ENCODE measurements at regions not wholly inside any gene's neighbourhood (a gene's known extent, or its start where the extent isn't known, plus 50 kb on each side); places are given as distances from the start of the nearest gene placed in this dataset.
"Not testable (repeated sequence)": the region's sequence is repeated elsewhere in the genome, so short reads cannot be mapped to it uniquely, and the experiment has no call there.

DNA sequence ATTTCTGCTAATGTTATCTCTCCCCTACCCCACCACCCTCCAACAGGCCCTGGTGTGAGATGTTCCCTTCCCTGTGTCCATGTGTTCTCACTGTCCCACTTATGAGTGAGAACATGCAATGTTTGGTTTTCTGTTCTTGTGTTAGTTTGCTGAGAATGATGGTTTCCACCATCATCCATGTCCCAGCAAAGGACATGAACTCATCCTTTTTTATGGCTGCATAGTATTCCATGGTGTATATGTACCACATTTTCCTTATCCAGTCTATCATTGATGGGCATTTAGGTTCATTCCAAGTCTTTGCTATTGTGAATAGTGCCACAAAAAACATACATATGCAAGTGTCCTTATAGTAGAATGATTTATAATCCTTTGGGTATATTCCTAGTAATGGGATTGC, 104.5 kb downstream of the ZNF33B start:
- POLR2A ChIA-PET (ENCODE audit: partially characterized antibody); H3K27me3 Mint-ChIP-seq; H3K27ac Mint-ChIP-seq; H3K4me1 Mint-ChIP-seq; CTCF ChIA-PET (ENCODE audit: partially characterized antibody); H3K36me3 ChIP-seq (ENCODE audit: insufficient read depth, low read length); H3K4me3 ChIP-seq (ENCODE audit: low read length in 2 of 2); H3K27ac ChIP-seq (ENCODE audit: low read depth, low read length); intact Hi-C loops (cut with micrococcal nuclease); H3K4me1 ChIP-seq (ENCODE audit: insufficient read depth, low read length); DNase-seq; H3K27me3 ChIP-seq (ENCODE audit: insufficient read depth, low read length): not testable (repeated sequence)
- peaks cover 0 to 11% of the 10 kb centered on the region in 2 donors for H3K9me3 ChIP-seq (ENCODE audit: control insufficient read depth in 1 of 2, low read length in 2 of 2)
- Mint-ChIP-seq H3K4me3 (peak overlapping the region in 1 of 8 donors; percentile 22), H3K36me3 (peaks cover 51 to 53% of the 10 kb centered on the region in 2 donors), H3K9me3 (peaks cover 3 to 89% (median 73%) of the 10 kb centered on the region in 8 donors)

DNA sequence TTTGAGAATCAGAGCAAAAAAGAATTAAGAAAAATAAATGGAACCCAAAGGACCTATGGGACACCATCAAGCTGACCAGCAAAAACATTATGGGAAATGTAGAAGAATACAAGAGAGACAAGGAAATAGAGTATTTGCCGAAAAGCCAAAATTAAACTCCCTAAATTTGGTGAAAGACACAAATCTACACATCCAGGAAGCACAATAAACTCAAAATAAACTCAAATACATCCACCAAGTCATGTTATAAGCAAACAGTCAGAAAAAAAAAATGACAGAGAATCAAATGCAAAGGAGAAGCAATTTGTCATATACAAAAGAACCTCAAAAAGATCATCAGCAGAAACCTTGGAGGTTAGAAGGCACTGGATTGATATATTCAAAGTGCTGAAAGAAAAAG, 105.4 kb downstream of the ZNF33B start:
- peaks cover 0 to 3% (median under 1%) of the 10 kb centered on the region in 4 donors for H3K4me1 Mint-ChIP-seq
- Histone ChIP-seq H3K27ac (ENCODE audit: low read depth, low read length) (no peak overlapping the region), H3K4me1 (ENCODE audit: insufficient read depth, low read length) (no peaks in the 10 kb centered on the region), H3K36me3 (ENCODE audit: insufficient read depth, low read length) (no peaks in the 10 kb centered on the region), H3K9me3 (ENCODE audit: control insufficient read depth in 1 of 2, low read length in 2 of 2) (peaks cover 0 to 11% of the 10 kb centered on the region in 2 donors), H3K27me3 (ENCODE audit: insufficient read depth, low read length) (no peaks in the 10 kb centered on the region), H3K4me3 (ENCODE audit: low read length in 2 of 2) (no peak overlapping the region)
- ChIA-PET POLR2A (ENCODE audit: partially characterized antibody) (no interaction called here), CTCF (ENCODE audit: partially characterized antibody) (no interaction called here)
- H3K27ac Mint-ChIP-seq: no peak overlapping the region
- H3K27me3 Mint-ChIP-seq: no peaks in the 10 kb centered on the region
- H3K9me3 Mint-ChIP-seq: peaks cover 3 to 86% (median 70%) of the 10 kb centered on the region in 8 donors
- intact Hi-C loops (cut with micrococcal nuclease): no loop called here
- peak overlapping the region in 1 of 8 donors; percentile 30 for H3K4me3 Mint-ChIP-seq
- H3K36me3 Mint-ChIP-seq: peaks cover 42 to 46% of the 10 kb centered on the region in 2 donors
- no peak for DNase-seq

DNA sequence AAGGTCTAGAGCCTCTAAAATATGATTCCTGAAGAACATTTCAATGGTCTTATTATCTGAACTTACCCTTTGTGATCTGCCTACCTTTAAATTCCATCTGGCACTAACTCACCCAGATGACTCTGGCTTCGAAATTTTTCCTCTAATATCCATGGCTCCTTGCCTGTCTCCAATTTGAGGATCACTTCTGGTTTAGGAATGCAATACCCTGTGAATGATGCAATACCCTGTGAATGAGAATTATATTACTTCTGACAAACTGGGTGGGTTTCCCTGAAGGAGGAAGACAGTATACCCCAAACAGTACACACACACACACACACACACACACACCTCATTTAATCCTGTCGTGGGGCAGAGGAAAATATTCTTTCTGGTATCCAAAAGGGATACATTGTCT, 115.3 kb downstream of the ZNF33B start:
- peaks cover 2 to 87% (median 75%) of the 10 kb centered on the region in 8 donors for H3K9me3 Mint-ChIP-seq
- H3K4me3 ChIP-seq (ENCODE audit: low read length in 2 of 2): no peak overlapping the region

GRCh38 chr10:42519761-42520460, 118.5 kb downstream of the ZNF33B start:
- no peaks in the 10 kb centered on the region for H3K4me1 Mint-ChIP-seq
- no peak for DNase-seq
- CTCF ChIA-PET (ENCODE audit: partially characterized antibody): no interaction called here
- Histone ChIP-seq H3K4me1 (ENCODE audit: insufficient read depth, low read length) (no peaks in the 10 kb centered on the region), H3K36me3 (ENCODE audit: insufficient read depth, low read length) (peaks cover 13% of the 10 kb centered on the region), H3K27me3 (ENCODE audit: insufficient read depth, low read length) (no peaks in the 10 kb centered on the region), H3K9me3 (ENCODE audit: control insufficient read depth in 1 of 2, low read length in 2 of 2) (peaks cover 0 to 64% of the 10 kb centered on the region in 2 donors), H3K27ac (ENCODE audit: low read depth, low read length) (no peak overlapping the region), H3K4me3 (ENCODE audit: low read length in 2 of 2) (no peak overlapping the region)
- no peaks in the 10 kb centered on the region for H3K27me3 Mint-ChIP-seq
- no peak overlapping the region for H3K27ac Mint-ChIP-seq
- POLR2A ChIA-PET (ENCODE audit: partially characterized antibody): no interaction called here
- peak overlapping the region in 1 of 8 donors; percentile 40 for H3K4me3 Mint-ChIP-seq
- intact Hi-C loops (cut with micrococcal nuclease): no loop called here
- H3K9me3 Mint-ChIP-seq: peaks cover 2 to 95% (median 88%) of the 10 kb centered on the region in 8 donors
- peaks cover 58 to 67% of the 10 kb centered on the region in 2 donors for H3K36me3 Mint-ChIP-seq

More for the DNA sequence above, 115.3 kb downstream of the ZNF33B start:
- Mint-ChIP-seq H3K36me3 (peaks cover 65 to 68% of the 10 kb centered on the region in 2 donors), H3K4me3 (no peak overlapping the region), H3K4me1 (no peaks in the 10 kb centered on the region), H3K27ac (no peak overlapping the region), H3K27me3 (no peaks in the 10 kb centered on the region)
- Histone ChIP-seq H3K36me3 (ENCODE audit: insufficient read depth, low read length) (peaks cover 13% of the 10 kb centered on the region), H3K9me3 (ENCODE audit: control insufficient read depth in 1 of 2, low read length in 2 of 2) (peaks cover 0 to 33% of the 10 kb centered on the region in 2 donors), H3K27me3 (ENCODE audit: insufficient read depth, low read length) (no peaks in the 10 kb centered on the region), H3K4me1 (ENCODE audit: insufficient read depth, low read length) (no peaks in the 10 kb centered on the region), H3K27ac (ENCODE audit: low read depth, low read length) (no peak overlapping the region)
- CTCF ChIA-PET (ENCODE audit: partially characterized antibody): no interaction called here
- no peak for DNase-seq
- POLR2A ChIA-PET (ENCODE audit: partially characterized antibody): no interaction called here
- intact Hi-C loops (cut with micrococcal nuclease): no loop called here

GRCh38 chr10:42519079-42519478, 119.3 kb downstream of the ZNF33B start:
- Histone ChIP-seq H3K27me3 (ENCODE audit: insufficient read depth, low read length) (no peaks in the 10 kb centered on the region), H3K27ac (ENCODE audit: low read depth, low read length) (no peak overlapping the region), H3K4me3 (ENCODE audit: low read length in 2 of 2) (no peak overlapping the region), H3K36me3 (ENCODE audit: insufficient read depth, low read length) (peaks cover 12% of the 10 kb centered on the region), H3K9me3 (ENCODE audit: control insufficient read depth in 1 of 2, low read length in 2 of 2) (peaks cover 0 to 70% of the 10 kb centered on the region in 2 donors), H3K4me1 (ENCODE audit: insufficient read depth, low read length) (no peaks in the 10 kb centered on the region)
- peaks cover 53 to 62% of the 10 kb centered on the region in 2 donors for H3K36me3 Mint-ChIP-seq
- peaks cover 2 to 95% (median 89%) of the 10 kb centered on the region in 8 donors for H3K9me3 Mint-ChIP-seq
- POLR2A ChIA-PET (ENCODE audit: partially characterized antibody): no interaction called here
- H3K4me3 Mint-ChIP-seq: no peak overlapping the region
- intact Hi-C loops (cut with micrococcal nuclease): no loop called here
- no peaks in the 10 kb centered on the region for H3K27me3 Mint-ChIP-seq
- H3K4me1 Mint-ChIP-seq: no peaks in the 10 kb centered on the region
- CTCF ChIA-PET (ENCODE audit: partially characterized antibody): no interaction called here
- no peak overlapping the region for H3K27ac Mint-ChIP-seq
- no peak for DNase-seq

- intact Hi-C loops (cut with micrococcal nuclease): no loop called here
- H3K4me1 ChIP-seq (ENCODE audit: insufficient read depth, low read length): no peaks in the 10 kb centered on the region
- no peak overlapping the region for H3K27ac ChIP-seq (ENCODE audit: low read depth, low read length)
- Mint-ChIP-seq H3K27ac (no peak overlapping the region), H3K4me1 (no peaks in the 10 kb centered on the region), H3K9me3 (peaks cover 0 to 92% (median 84%) of the 10 kb centered on the region in 8 donors), H3K4me3 (no peak overlapping the region), H3K27me3 (no peaks in the 10 kb centered on the region), H3K36me3 (peaks cover 18 to 31% of the 10 kb centered on the region in 2 donors)
- DNase-seq: no peak
- H3K27me3 ChIP-seq (ENCODE audit: insufficient read depth, low read length): no peaks in the 10 kb centered on the region
- ChIA-PET CTCF (ENCODE audit: partially characterized antibody) (no interaction called here), POLR2A (ENCODE audit: partially characterized antibody) (no interaction called here)
- no peak overlapping the region for H3K4me3 ChIP-seq (ENCODE audit: low read length in 2 of 2)
- H3K36me3 ChIP-seq (ENCODE audit: insufficient read depth, low read length): no peaks in the 10 kb centered on the region
- peaks cover 0 to 72% of the 10 kb centered on the region in 2 donors for H3K9me3 ChIP-seq (ENCODE audit: control insufficient read depth in 1 of 2, low read length in 2 of 2)
Observed at GRCh38 chr10:42513921-42514320, 124.4 kb downstream of the ZNF33B start.

- Mint-ChIP-seq H3K4me1 (peaks cover 0 to 2% (median 0%) of the 10 kb centered on the region in 4 donors), H3K9me3 (peaks cover 0 to 6% (median 3%) of the 10 kb centered on the region in 8 donors), H3K36me3 (no peaks in the 10 kb centered on the region), H3K27me3 (peaks cover 0 to 3% of the 10 kb centered on the region in 2 donors), H3K4me3 (no peak overlapping the region), H3K27ac (no peak overlapping the region)
- Histone ChIP-seq H3K36me3 (ENCODE audit: insufficient read depth, low read length) (no peaks in the 10 kb centered on the region), H3K27ac (ENCODE audit: low read depth, low read length) (no peak overlapping the region), H3K4me1 (ENCODE audit: insufficient read depth, low read length) (no peaks in the 10 kb centered on the region), H3K27me3 (ENCODE audit: insufficient read depth, low read length) (no peaks in the 10 kb centered on the region), H3K9me3 (ENCODE audit: control insufficient read depth in 1 of 2, low read length in 2 of 2) (no peaks in the 10 kb centered on the region), H3K4me3 (ENCODE audit: low read length in 2 of 2) (no peak overlapping the region)
- intact Hi-C loops (cut with micrococcal nuclease): no loop called here
- ChIA-PET POLR2A (ENCODE audit: partially characterized antibody) (no interaction called here), CTCF (ENCODE audit: partially characterized antibody) (no interaction called here)
- no peak for DNase-seq
Observed at GRCh38 chr10:42491801-42492200, 146.6 kb downstream of the ZNF33B start.

All from CD4-positive, alpha-beta memory T cell (primary cell).